ENCODE measurements at regions not wholly inside any gene's neighbourhood (a gene's known extent, or its start where the extent isn't known, plus 50 kb on each side); places are given as distances from the start of the nearest gene placed in this dataset.

DNA sequence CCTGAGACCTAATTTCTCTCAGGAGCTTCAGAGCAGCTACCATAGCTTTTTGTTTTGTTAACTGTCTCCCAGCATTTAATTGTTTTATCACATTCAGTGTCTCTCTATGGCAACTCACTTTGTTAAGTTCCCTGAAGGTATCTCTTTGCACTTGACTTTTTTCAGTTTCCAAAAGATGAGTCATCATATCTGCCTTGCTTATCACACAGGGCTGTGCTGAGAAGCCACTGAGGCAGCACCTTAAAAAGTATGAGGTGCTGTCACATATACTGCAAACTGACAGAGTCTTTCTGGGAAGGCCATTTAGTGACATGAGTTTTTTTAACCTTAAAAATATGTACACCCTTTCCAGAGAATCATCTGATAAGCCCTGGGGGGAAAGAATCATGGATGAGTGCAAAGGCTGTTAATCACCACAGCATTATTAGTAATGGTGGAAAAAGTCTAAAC lies 56.8 kb downstream of the PPP1R3C start:
- H3K4me3 ChIP-seq (ENCODE audit: control insufficient read depth, low read depth, low read length) = no peak overlapping the region
- DNase-seq (ENCODE audit: low read depth) = no peak
- TF ChIP-seq, protein P1, sequence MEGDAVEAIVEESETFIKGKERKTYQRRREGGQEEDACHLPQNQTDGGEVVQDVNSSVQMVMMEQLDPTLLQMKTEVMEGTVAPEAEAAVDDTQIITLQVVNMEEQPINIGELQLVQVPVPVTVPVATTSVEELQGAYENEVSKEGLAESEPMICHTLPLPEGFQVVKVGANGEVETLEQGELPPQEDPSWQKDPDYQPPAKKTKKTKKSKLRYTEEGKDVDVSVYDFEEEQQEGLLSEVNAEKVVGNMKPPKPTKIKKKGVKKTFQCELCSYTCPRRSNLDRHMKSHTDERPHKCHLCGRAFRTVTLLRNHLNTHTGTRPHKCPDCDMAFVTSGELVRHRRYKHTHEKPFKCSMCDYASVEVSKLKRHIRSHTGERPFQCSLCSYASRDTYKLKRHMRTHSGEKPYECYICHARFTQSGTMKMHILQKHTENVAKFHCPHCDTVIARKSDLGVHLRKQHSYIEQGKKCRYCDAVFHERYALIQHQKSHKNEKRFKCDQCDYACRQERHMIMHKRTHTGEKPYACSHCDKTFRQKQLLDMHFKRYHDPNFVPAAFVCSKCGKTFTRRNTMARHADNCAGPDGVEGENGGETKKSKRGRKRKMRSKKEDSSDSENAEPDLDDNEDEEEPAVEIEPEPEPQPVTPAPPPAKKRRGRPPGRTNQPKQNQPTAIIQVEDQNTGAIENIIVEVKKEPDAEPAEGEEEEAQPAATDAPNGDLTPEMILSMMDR (conservative IDR thresholded peaks at IDR 0.05; ENCODE audit: control insufficient read depth, insufficient read depth, low read depth, low read length) = no peak

DNA sequence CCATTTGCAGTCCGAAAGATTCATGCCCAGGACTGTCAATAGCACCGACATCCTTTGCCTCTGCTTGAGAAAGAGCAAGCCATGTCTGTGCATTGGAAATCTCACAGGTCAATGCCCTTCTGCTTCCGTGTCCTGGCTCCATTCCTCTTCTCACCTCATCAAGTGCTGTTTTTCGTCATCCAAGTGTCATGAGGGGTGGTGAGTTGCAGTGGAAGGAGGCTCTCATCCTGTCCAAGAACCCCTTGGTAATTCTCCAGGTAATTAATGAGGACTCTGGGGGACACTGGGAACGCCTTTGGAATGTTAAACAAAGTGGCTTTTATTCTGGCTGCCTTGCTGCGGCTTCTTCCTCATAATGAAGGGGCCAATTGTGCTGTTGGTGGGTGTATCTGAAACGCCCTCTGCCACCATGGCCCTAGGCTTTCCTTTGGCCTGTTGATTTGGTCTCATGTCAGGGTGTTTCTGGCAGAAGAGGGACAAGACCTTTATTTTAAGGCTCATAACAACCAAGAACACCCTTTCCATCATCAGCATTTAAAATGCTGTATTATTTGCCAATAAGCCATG lies 57.7 kb downstream of the PPP1R3C start:
- TF ChIP-seq, protein P1 (conservative IDR thresholded peaks at IDR 0.05; ENCODE audit: control insufficient read depth, insufficient read depth, low read depth, low read length) = no peak
- DNase-seq (ENCODE audit: low read depth) = peak; percentile 23
- H3K4me3 ChIP-seq (ENCODE audit: control insufficient read depth, low read depth, low read length) = no peak overlapping the region

DNA sequence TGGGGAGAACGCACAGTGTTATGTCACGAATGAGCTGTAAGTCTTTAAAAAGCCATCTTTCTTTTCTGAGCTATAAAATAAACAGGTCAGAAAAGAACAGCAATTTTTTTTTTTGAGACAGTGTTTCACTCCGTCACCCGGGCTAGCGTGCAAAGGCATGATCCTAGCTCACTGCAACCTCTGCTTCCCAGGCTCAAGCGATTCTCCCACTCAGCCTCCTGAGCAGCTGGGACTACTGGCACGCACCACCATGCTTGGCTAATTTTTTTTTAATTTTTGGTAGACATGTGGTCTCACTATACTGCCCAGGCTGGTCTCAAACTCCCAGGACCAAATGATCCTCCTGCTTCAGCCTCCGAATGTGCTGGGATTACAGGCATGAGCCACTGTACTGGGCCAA lies 58.6 kb downstream of the PPP1R3C start:
- TF ChIP-seq, protein P1 (conservative IDR thresholded peaks at IDR 0.05; ENCODE audit: control insufficient read depth, insufficient read depth, low read depth, low read length) = no peak
- no peak for DNase-seq (ENCODE audit: low read depth)
- no peak overlapping the region for H3K4me3 ChIP-seq (ENCODE audit: control insufficient read depth, low read depth, low read length)

DNA sequence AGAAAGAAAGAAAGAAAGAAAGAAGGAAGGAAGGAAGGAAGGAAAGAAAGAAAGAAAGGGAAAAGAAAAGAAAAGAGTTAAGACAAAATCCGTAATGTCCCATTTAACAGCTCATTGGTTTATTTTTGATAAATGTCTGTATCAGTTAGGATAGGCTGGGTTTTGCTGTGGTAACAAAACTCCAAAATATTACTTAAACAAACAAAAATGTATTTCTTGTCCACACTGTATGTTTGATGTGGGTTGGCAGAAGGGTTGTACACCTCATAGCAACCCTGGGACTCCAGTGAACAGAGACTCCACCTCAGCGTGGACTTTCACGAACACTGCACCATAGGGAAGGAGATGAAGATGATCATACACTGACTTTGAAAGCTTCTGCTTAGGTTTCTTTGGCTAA lies 59.6 kb downstream of the PPP1R3C start:
- no peak overlapping the region for H3K4me3 ChIP-seq (ENCODE audit: control insufficient read depth, low read depth, low read length)
- DNase-seq (ENCODE audit: low read depth) = no peak
- TF ChIP-seq, protein P1 (conservative IDR thresholded peaks at IDR 0.05; ENCODE audit: control insufficient read depth, insufficient read depth, low read depth, low read length) = no peak

DNA sequence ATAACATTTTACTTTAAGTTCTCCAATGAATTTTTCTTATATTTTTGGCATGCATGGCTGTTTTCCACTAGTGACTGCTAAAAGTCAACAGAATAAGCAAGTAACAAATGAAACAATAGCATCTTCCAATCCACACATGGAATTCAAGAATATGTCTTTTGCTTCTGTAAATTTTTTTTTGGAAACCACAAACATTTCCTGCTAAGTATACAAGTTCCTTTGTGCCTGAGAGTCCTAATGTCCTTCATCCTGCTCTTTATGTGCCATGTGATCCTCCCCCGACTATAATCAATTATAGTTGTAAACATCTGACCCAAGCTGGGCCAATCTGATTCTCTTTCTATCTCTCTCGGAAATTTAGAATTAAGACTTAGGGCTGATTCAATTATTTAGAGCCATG lies 61.2 kb downstream of the PPP1R3C start:
- TF ChIP-seq, protein P1 (conservative IDR thresholded peaks at IDR 0.05; ENCODE audit: control insufficient read depth, insufficient read depth, low read depth, low read length) = no peak
- H3K4me3 ChIP-seq (ENCODE audit: control insufficient read depth, low read depth, low read length) = no peak overlapping the region
- no peak for DNase-seq (ENCODE audit: low read depth)

DNA sequence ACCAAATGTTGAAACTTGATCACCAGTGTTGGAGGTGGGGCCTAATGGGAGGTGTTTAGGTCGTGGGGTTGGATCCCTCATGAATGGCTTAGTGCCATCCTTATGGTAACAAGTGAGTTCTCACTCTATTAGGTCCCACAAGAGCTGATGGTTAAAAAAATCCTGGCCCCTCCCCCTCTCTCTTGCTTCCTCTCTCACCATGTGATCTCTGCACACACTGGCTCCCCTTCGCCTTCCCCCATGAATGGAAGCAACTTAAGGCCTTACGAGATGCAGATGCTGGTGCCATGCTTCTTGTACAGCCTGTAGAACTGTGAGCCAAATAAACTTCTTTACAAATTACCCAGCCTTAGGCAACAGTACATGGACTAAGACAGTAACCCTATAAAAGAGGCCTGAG lies 62.7 kb downstream of the PPP1R3C start:
- no peak for DNase-seq (ENCODE audit: low read depth)
- TF ChIP-seq, protein P1 (conservative IDR thresholded peaks at IDR 0.05; ENCODE audit: control insufficient read depth, insufficient read depth, low read depth, low read length) = no peak
- no peak overlapping the region for H3K4me3 ChIP-seq (ENCODE audit: control insufficient read depth, low read depth, low read length)

DNA sequence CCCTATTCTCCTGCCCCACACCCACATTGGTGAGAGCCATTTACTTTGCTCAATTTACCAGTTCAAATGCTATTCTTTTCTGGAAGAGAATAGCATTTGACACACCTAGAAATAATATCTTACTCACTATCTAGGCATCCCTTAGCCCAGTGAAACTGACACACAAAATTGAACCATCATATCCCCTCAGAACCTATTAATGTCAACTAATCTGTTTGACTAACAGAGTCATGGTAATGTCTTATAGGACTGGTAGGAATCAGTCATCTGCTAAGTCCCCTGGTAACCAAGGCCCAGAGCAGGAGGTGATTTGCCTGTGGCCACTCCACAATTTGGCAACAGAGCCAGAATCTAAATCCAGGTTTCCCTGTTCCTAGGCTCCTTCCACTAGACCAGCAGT lies 63.3 kb downstream of the PPP1R3C start:
- DNase-seq (ENCODE audit: low read depth) = no peak
- H3K4me3 ChIP-seq (ENCODE audit: control insufficient read depth, low read depth, low read length) = no peak overlapping the region
- TF ChIP-seq, protein P1 (conservative IDR thresholded peaks at IDR 0.05; ENCODE audit: control insufficient read depth, insufficient read depth, low read depth, low read length) = no peak
